A673 (cell line): ENCODE measurements at regions not wholly inside any gene's neighbourhood (a gene's known extent, or its start where the extent isn't known, plus 50 kb on each side); places are given as distances from the start of the nearest gene placed in this dataset.

Experiments
- BruUV-seq: library from RNA; stranded (reverse); fragments of 400-500 nt; replicated peaks from 2 replicates; lab custom pipeline; 2021; lab: Mats Ljungman, UMichigan
- CTCF ChIA-PET: fragments of 300-600 bp; sonication (Branson Sonifier 250); formaldehyde crosslinking; loops from one replicate; lab custom pipeline; 2022; ENCODE audit warnings: antibody characterized with exemption; lab: Charles Lee
- POLR2A ChIA-PET: fragments of 300-600 bp; sonication (Branson Sonifier 250); formaldehyde crosslinking; loops from one replicate; lab custom pipeline; 2022; ENCODE audit warnings: antibody characterized with exemption; ENCODE audit not compliant: low non-redundant PET; lab: Charles Lee
- DNase-seq: peaks from one replicate; pipeline ENCODE4 v3.0.0-alpha.2; 2015; ENCODE audit warnings: low spot score
- H3K27ac ChIP-seq: fragments of 200-600 bp; sonication (generic); 2 replicates; pipeline ENCODE4 v1.5.1; 2016; ENCODE audit warnings: mixed run types, low read depth, mild to moderate bottlenecking, mixed read lengths, antibody characterized with exemption, low read length; ENCODE audit not compliant: poor library complexity, severe bottlenecking
- H3K27me3 ChIP-seq: fragments of 200-600 bp; sonication (generic); replicated peaks from 2 replicates; pipeline ENCODE4 v1.6.1; 2017; ENCODE audit warnings: mixed run types, low read depth, mild to moderate bottlenecking, mixed read lengths, antibody characterized with exemption, low read length; ENCODE audit not compliant: insufficient read depth, poor library complexity
- H3K36me3 ChIP-seq: fragments of 200-600 bp; sonication (generic); 2 replicates; pipeline ENCODE4 v1.6.1; 2016; ENCODE audit warnings: mixed run types, mild to moderate bottlenecking, mixed read lengths, antibody characterized with exemption, low read length; ENCODE audit not compliant: insufficient read depth, poor library complexity, severe bottlenecking
- H3K4me1 ChIP-seq: fragments of 200-600 bp; sonication (generic); 2 replicates; pipeline ENCODE4 v1.6.1; 2017; ENCODE audit warnings: mixed run types, mild to moderate bottlenecking, mixed read lengths, antibody characterized with exemption, low read length; ENCODE audit not compliant: insufficient read depth, poor library complexity, severe bottlenecking
- H3K4me3 ChIP-seq: fragments of 200-600 bp; sonication (generic); 2 replicates; pipeline ENCODE4 v1.5.1; 2016; ENCODE audit warnings: low read depth, mixed run types, mild to moderate bottlenecking, mixed read lengths, low read length; ENCODE audit not compliant: poor library complexity, severe bottlenecking
- H3K9me3 ChIP-seq: fragments of 200-600 bp; sonication (generic); 2 replicates; pipeline ENCODE4 v1.6.1; 2016; ENCODE audit warnings: mixed run types, low read depth, mild to moderate bottlenecking, mixed read lengths, antibody characterized with exemption, low read length; ENCODE audit not compliant: poor library complexity, severe bottlenecking
- CTCF ChIP-seq: fragments of 300-800, 200-600 bp; sonication (generic); conservative IDR thresholded peaks from 2 replicates; pipeline ENCODE4 v1.5.1; 2017; ENCODE audit warnings: low read depth, mild to moderate bottlenecking, antibody characterized with exemption, low read length, moderate library complexity, mixed read lengths
- EZH2 ChIP-seq: fragments of 200-600 bp; sonication (generic); IDR thresholded peaks from 2 replicates; pipeline ENCODE4 v1.6.1; 2017; ENCODE audit warnings: borderline replicate concordance, low read depth, mild to moderate bottlenecking, mixed read lengths, antibody characterized with exemption, low read length; ENCODE audit not compliant: poor library complexity, severe bottlenecking
- intact Hi-C: fragments of 100-400 bp; cut with micrococcal nuclease; formaldehyde crosslinking; loops from one replicate; pipeline ENCODE4 v1.10.0; 2022; ENCODE audit not compliant: unreplicated experiment

GRCh38 chr1:193549081-193549480, 362.7 kb upstream of the B3GALT2 start:
- DNase-seq: no peak
- Histone ChIP-seq H3K9me3 (no peaks in the 10 kb centered on the region), H3K4me3 (no peak overlapping the region), H3K27me3 (no peaks in the 10 kb centered on the region), H3K36me3 (no peaks in the 10 kb centered on the region), H3K4me1 (no peaks in the 10 kb centered on the region), H3K27ac (no peak overlapping the region)
- ChIA-PET POLR2A (no interaction called here), CTCF (no interaction called here)
- no peak for TF ChIP-seq CTCF
- no peak for TF ChIP-seq EZH2
- intact Hi-C loops: no loop called here
- BruUV-seq: no TSS peak

GRCh38 chr1:193545171-193545570, 358.8 kb upstream of the B3GALT2 start:
- ChIA-PET POLR2A (no interaction called here), CTCF (no interaction called here)
- H3K27ac ChIP-seq: no peak overlapping the region
- TF ChIP-seq CTCF (no peak), EZH2 (no peak)
- intact Hi-C loops: no loop called here
- no peaks in the 10 kb centered on the region for H3K4me1 ChIP-seq
- H3K9me3 ChIP-seq: no peaks in the 10 kb centered on the region
- no peaks in the 10 kb centered on the region for H3K36me3 ChIP-seq
- no TSS peak for BruUV-seq
- peak; percentile 6 for DNase-seq
- no peaks in the 10 kb centered on the region for H3K27me3 ChIP-seq
- no peak overlapping the region for H3K4me3 ChIP-seq

- DNase-seq: no peak
- ChIA-PET POLR2A (no interaction called here), CTCF (no interaction called here)
- Histone ChIP-seq H3K27ac (no peak overlapping the region), H3K4me1 (no peaks in the 10 kb centered on the region), H3K9me3 (no peaks in the 10 kb centered on the region), H3K36me3 (no peaks in the 10 kb centered on the region), H3K4me3 (no peak overlapping the region), H3K27me3 (no peaks in the 10 kb centered on the region)
- no TSS peak for BruUV-seq
- intact Hi-C loops: no loop called here
- TF ChIP-seq CTCF: no peak
These were observed 356.8 kb upstream of the B3GALT2 start for GRCh38 chr1:193543259-193543658.

- H3K9me3 ChIP-seq: no peaks in the 10 kb centered on the region
- ChIA-PET CTCF (no interaction called here), POLR2A (no interaction called here)
- TF ChIP-seq EZH2 (no peak), CTCF (no peak)
- H3K27me3 ChIP-seq: no peaks in the 10 kb centered on the region
- no peak overlapping the region for H3K27ac ChIP-seq
- no peaks in the 10 kb centered on the region for H3K4me1 ChIP-seq
- no peak for DNase-seq
- intact Hi-C loops: no loop called here
- BruUV-seq: no TSS peak
- no peaks in the 10 kb centered on the region for H3K36me3 ChIP-seq
- H3K4me3 ChIP-seq: no peak overlapping the region
These were observed 356.3 kb upstream of the B3GALT2 start for GRCh38 chr1:193542690-193543089.
